ENCODE measurements at regions not wholly inside any gene's neighbourhood (a gene's known extent, or its start where the extent isn't known, plus 50 kb on each side); places are given as distances from the start of the nearest gene placed in this dataset.

GRCh38 chr16:48105976-48106375 lies 49.8 kb downstream of the ABCC12 start:
- DNase-seq (ENCODE audit: extremely low read depth in 1 of 2, low read depth in 1 of 2) = no peak

GRCh38 chr16:48105456-48105855 lies 50.3 kb downstream of the ABCC12 start:
- no peak for DNase-seq (ENCODE audit: extremely low read depth in 1 of 2, low read depth in 1 of 2)

GRCh38 chr16:48103591-48103990 lies 52.2 kb downstream of the ABCC12 start:
- DNase-seq (ENCODE audit: extremely low read depth in 1 of 2, low read depth in 1 of 2) = no peak

GRCh38 chr16:48102083-48103008 lies 53.4 kb downstream of the ABCC12 start:
- DNase-seq (ENCODE audit: extremely low read depth in 1 of 2, low read depth in 1 of 2) = no peak

- peak in 1 of 2 donors; percentile 53 for DNase-seq (ENCODE audit: extremely low read depth in 1 of 2, low read depth in 1 of 2)
Measured at GRCh38 chr16:48101069-48101674, 54.6 kb downstream of the ABCC12 start.

- DNase-seq (ENCODE audit: extremely low read depth in 1 of 2, low read depth in 1 of 2) = no peak
Measured at GRCh38 chr16:48099455-48099854, 56.3 kb downstream of the ABCC12 start.

- DNase-seq (ENCODE audit: extremely low read depth in 1 of 2, low read depth in 1 of 2) = no peak
Measured at GRCh38 chr16:48098472-48098871, 57.3 kb downstream of the ABCC12 start.

GRCh38 chr16:48091117-48091516 lies 64.7 kb downstream of the ABCC12 start:
- DNase-seq (ENCODE audit: extremely low read depth in 1 of 2, low read depth in 1 of 2) = no peak

GRCh38 chr16:48089053-48089792 lies 66.6 kb downstream of the ABCC12 start:
- no peak for DNase-seq (ENCODE audit: extremely low read depth in 1 of 2, low read depth in 1 of 2)

- no peak for DNase-seq (ENCODE audit: extremely low read depth in 1 of 2, low read depth in 1 of 2)
Measured at GRCh38 chr16:48087639-48088038, 68.2 kb downstream of the ABCC12 start.

- DNase-seq (ENCODE audit: extremely low read depth in 1 of 2, low read depth in 1 of 2) = no peak
Measured at GRCh38 chr16:48086422-48086821, 69.4 kb downstream of the ABCC12 start.

GRCh38 chr16:48085729-48086128 lies 70.1 kb downstream of the ABCC12 start:
- no peak for DNase-seq (ENCODE audit: extremely low read depth in 1 of 2, low read depth in 1 of 2)

- no peak for DNase-seq (ENCODE audit: extremely low read depth in 1 of 2, low read depth in 1 of 2)
Measured at GRCh38 chr16:48084826-48085225, 71.0 kb downstream of the ABCC12 start.

GRCh38 chr16:48082516-48082915 lies 73.3 kb downstream of the ABCC12 start:
- no peak for DNase-seq (ENCODE audit: extremely low read depth in 1 of 2, low read depth in 1 of 2)

GRCh38 chr16:48081656-48082055 lies 74.1 kb downstream of the ABCC12 start:
- no peak for DNase-seq (ENCODE audit: extremely low read depth in 1 of 2, low read depth in 1 of 2)

- DNase-seq (ENCODE audit: extremely low read depth in 1 of 2, low read depth in 1 of 2) = no peak
Measured at GRCh38 chr16:48076455-48077012, 79.3 kb downstream of the ABCC12 start.

- no peak for DNase-seq (ENCODE audit: extremely low read depth in 1 of 2, low read depth in 1 of 2)
Measured at GRCh38 chr16:48075398-48075797, 80.4 kb downstream of the ABCC12 start.

- DNase-seq (ENCODE audit: extremely low read depth in 1 of 2, low read depth in 1 of 2) = no peak
Measured at GRCh38 chr16:48067388-48067787, 88.4 kb downstream of the ABCC12 start.

- no peak for DNase-seq (ENCODE audit: extremely low read depth in 1 of 2, low read depth in 1 of 2)
Measured at GRCh38 chr16:48064971-48065370, 90.8 kb downstream of the ABCC12 start.

- DNase-seq (ENCODE audit: extremely low read depth in 1 of 2, low read depth in 1 of 2) = no peak
Measured at GRCh38 chr16:48062681-48063080, 93.1 kb downstream of the ABCC12 start.

- DNase-seq (ENCODE audit: extremely low read depth in 1 of 2, low read depth in 1 of 2) = no peak
Measured at GRCh38 chr16:48059936-48060335, 95.9 kb downstream of the ABCC12 start.

All from stimulated activated CD8-positive, alpha-beta memory T cell treated with anti-CD3 and anti-CD28 coated beads, Interleukin-7, amount 100 ng/mL, for 48 hours (primary cell).